HG03442 (cell line): ENCODE measurements at regions not wholly inside any gene's neighbourhood (a gene's known extent, or its start where the extent isn't known, plus 50 kb on each side); places are given as distances from the start of the nearest gene placed in this dataset.

Source experiments
- ATAC-seq: cut with Tn5 transposase; IDR thresholded peaks from one replicate; pipeline ENCODE4 v1.9.1; 2021; ENCODE audit warnings: mild to moderate bottlenecking, moderate library complexity; ENCODE audit not compliant: unreplicated experiment

DNA sequence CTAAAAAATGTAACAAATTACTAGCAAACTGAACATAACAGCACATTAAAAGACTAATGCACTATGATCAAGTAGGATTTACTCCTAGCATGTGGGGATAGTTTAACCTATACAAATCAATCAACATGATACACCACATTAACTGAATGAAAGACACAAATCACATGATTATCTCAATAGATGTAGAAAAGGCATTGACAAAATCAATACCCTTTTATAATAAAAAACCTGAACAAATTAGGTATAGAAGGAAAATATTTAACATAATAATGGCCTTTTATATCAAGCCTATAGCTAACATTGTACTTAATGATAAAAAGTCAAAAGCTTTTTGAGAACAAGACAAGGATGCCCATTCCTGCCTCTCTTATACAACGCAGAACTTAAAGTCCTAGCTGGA lies 540.0 kb downstream of the RERGL start:
- no peak for ATAC-seq

DNA sequence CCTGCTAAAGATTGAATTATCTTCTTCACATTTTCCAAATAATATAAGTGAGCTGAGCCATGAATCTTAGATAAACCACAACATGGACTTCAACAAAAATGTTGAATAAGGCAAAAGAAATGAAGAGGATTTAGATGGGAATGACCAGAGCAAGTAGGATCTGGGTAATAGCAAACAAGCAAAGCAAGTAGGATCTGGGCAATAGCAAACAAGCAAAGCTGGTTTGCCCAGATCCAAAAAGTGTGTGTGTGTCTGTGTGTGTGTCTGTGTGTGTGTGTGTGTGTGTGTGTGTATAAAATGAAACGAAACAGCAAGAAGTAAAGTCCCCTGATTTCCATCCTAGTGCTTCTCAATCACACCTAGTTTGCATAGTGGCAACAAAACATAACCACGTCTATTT lies 549.1 kb downstream of the RERGL start:
- ATAC-seq = no peak

DNA sequence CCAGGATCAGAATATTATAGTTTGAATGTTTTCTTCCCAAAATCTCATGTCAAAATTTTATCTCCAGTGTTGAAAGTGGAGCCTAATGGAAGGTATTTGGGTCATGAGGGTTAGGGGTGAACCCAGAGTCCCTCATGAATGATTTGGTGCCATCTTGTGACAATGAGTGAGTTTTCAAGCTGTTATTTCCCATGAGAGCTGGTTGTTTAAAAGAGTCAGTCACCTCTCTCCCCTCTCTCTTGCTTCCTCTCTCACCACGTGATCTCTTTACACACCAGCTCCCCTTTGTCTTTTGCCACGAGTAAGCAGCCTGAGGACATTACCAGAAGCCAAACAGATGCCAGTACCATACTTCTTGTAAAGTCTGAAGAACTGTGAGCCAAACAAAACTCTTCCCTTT lies 561.6 kb downstream of the RERGL start:
- ATAC-seq = no peak

DNA sequence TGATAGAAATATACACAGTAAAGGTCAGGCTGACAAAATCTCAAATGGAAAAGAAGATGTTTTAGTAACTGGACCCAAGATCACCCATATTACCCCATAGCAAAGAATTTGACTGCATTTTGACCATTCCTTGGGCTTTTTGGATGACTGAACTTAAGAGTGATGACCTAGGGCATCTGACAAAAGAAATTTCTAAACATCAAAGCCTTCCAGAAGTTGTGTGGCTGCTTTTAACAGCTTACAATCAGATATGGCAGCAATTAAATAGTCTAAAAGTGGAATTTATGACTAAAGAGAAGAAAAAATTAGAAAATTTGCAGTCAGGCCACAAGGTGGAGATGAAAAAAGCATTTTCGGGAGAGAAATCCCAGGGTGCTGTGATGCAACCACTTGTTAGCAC lies 563.0 kb downstream of the RERGL start:
- no peak for ATAC-seq

DNA sequence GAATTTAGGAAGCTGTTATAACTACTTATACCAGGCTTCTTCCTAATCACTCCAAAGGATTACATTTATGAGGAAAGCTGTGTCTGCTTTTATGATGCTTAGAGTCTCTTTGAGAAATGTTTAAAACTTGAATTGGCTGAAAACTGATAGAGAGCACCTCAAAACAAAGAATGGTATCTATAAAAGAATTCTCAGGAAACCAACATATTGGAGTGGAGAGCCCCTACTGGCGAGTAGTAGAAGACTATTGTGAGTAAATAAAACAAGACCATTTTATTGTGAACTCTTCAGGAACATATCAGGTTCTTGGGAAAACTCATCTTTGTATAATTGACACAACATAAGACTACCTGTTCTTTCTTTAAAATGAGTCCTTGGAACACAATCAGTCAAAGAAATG lies 578.6 kb downstream of the RERGL start:
- ATAC-seq = no peak

DNA sequence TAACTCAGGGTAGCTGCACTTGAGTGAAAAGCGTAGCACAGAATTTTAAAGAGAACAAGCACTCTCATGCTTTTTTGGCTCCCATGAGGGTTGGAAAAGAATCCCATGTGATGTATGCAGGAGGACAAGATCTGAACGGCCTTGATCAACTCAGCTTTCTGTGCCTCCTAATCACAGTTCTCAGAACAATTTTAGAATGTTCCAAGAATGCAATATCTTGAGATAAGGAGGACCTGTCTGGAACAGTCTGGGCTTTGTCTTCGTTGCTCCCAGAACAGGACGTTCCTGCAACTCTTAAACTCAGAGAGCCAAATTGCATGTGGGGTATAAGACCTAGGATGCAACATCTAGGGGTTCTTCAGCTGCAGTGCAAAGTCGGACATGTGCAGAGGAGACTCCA lies 582.7 kb downstream of the RERGL start:
- no peak for ATAC-seq

DNA sequence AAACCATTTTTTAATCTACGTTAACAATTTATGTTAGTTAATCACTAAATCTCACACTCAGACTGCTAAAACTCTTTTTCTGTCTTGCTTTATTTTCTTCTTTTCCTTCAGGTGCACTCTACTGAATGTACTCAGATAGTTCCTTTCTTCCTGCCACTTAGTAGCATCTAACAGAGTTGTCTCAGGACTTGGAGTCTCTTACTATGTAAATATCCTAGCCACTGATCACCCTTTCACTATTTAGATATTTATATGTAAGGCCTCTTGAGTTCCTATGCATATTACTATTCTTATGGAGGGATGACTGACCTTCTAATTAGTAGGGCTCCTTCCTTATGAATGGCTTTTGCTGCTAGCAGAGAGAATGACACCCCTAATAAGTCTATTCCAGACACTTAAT lies 586.3 kb downstream of the RERGL start:
- no peak for ATAC-seq

DNA sequence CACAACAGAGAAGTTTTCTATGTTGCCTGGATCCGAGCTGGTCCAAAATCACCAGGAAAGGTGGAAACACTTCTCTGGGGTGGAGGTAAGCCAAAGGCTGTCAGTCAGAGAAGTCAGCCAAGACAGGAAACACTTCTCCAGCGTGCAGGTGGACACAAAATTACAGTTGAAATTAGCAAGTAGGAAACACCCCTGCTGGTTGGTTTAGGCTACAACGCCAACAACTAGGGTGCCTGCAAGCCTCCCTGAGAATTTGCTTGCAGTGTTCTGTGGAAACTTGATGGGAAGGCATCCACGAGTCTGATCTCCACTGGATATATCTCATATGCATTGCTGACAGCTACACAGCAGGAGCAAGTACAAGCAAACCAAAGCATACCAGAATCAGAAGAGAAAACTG lies 600.5 kb downstream of the RERGL start:
- no peak for ATAC-seq

DNA sequence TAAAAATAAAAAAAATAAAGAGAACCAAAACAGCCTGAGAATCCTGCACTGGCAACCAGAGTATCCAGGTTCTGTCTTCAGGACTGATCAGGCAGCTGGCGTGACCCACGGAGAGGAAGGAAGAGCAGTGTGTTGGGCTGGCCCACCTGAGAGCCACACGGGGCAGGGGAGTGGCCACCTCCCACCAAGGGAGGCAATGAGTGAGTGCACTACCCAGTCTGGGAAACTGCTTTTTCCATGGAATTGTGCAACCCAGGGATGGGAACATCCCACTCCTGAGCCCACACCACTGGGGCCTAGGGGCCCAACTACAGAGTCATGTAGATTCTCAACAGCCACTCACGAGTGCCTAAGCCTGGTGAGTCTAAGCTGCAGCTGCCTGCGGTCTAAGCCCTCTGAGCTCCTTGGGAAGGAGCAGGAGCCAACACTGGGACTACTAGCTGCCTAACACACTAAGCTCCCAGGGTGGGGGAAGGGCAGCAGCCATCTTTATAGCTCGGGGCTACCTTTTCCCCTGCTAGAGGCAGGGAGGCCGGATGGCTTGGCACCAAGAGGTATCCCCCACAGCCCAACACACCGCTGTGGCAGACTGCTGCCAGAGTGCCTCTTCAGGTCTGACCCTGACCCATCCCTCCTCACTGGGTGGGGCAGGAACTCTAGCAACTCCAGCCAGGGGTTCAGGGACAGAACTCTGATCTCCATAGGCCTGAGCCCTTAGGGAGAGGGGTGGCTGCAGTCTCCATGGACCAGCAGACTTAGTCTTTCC lies 610.9 kb downstream of the RERGL start:
- ATAC-seq = no peak

DNA sequence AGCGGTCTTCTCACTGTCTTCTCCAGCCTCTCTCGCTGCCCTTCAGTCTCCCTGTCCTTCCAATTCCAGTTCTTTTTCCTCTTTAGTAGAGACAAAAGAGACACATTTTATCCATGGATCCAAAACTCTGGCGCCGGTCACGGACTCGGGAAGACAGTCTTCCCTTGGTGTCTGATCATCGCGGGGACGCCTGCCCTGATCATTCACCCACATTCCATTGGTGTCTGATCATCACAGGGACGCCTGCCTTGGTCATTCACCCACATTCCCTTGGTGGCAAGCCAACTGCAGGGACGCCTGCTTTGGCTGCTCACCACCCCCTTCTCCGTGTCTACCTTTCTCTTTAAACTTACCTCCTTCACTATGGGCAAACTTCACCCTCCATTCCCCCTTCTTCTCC lies 619.5 kb downstream of the RERGL start:
- ATAC-seq = no peak

DNA sequence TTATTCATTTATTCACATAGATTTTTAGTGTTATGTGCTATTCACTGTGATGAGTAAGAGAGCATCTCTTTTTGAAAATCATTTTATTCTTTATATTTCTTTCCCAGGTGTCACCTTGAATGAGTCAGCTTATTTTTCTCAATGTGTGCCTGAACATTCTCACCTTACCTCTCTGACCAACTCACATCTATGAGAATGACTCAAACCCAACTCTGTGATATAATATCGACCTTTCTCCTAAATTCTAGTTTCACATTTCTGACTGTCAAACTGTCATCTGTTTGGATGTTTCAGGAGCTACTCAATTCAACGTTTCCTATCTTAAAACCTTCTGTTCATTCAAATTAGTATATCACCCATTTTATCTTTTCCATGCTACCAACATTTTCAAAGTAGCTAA lies 630.8 kb downstream of the RERGL start:
- no peak for ATAC-seq

DNA sequence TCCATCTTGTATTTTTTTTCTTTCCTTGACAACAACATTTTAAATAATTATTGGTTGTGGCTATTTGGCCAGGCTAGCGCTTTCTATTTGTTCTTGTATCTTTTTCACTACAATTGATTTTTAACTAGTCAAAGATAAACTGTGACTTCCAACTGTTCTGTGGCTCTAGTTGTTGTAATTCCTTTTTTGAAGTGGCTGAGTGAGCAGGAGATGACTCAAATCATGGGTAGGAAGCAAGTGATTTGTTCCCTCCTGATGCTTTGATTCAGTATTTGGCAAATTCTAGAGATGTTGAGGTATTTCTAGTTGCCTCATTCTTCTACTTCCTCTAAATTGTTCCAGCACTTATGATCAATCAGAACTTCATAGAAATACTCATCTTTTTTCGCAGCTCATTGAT lies 633.5 kb downstream of the RERGL start:
- ATAC-seq = no peak

DNA sequence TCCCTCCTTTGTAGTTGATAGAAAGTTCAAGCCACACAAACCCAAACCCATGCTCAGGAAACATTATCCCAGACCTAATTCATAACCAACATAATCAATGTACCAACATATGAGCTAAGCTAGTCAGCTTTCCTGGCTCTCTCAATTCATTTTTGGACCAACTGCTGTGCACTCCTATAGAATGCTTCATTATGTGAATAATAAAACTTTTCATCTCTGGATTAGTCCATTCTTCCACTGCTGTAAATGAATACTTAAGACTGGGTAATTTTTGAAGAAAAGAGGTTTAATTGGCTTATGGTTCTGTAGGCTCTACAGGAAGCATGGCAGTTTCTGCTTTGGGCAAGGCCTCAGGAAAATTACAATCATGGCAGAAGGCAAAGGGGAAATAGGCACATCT lies 651.9 kb downstream of the RERGL start:
- no peak for ATAC-seq

DNA sequence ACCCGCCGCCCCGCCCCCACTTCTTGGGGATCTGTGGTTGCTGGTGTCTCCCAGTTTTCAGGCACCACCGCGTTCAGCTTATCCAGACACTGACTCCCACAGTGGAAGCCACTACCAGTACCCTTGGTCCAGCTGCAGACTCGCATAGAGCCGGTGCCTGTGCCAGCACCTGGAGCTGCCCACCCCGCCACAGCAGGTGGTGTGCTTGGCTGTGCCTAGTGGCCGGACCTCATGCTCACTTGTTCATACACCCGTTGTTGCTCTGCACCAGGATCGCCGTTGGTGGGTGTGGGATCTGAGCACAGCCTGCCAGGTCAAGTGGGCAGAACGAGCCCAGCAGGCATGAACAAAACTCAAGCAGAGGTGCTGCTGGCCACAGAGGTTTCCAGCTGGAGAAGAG lies 673.2 kb downstream of the RERGL start:
- no peak for ATAC-seq

DNA sequence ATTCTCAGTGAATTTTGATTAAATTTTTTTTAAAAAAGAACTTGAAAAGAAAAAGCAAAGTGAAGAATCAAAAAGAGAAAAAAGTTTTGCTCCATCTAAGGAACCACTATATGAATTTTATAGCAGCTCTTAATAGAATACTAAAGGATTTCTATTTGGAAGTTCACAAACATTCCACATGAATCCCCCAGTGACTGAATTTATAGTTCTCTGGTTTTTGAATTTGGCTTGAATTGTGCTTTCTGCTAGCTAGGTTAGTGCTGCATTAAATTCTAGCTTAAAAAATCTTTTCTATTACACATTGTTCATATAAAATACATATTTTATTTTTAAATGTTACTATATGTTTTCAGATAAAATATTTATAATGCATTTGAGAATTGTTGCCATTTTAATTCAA lies 675.4 kb downstream of the RERGL start:
- ATAC-seq = no peak

DNA sequence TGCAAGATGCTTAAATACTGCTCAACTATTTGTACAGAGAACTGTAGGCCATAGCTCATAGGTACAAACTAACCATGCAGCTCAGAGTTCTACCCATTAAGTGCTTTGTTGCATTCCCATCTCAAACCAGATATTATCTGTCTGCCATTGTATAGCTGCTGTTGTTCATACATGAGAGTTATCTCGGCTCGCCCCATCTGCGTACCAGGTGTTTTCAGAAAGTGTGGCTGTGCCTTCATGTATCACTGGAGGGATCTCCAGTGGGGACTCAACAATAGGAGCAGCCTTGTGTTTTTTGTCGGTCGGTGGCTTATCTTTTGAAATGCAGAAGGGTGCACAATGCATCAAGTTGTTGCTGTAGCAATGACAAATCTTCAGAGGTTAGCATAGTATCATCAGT lies 678.3 kb downstream of the RERGL start:
- no peak for ATAC-seq

DNA sequence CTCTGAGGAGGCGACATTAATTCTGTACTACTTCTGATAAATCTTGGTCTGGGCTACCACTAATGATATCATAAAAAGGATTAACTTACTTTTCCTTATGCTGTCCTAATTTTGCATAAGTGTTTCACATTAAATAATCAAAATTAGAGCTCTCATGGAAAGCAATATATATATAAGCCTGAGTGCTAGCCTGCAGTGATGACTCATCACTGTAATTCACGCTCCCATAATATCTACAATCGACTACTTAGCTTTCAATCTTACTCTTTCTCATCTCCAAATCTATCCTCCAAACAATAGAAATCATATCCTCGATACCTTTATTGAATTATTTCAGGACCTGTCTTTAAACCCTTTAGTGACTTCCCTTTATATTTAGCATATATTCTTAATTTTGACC lies 701.3 kb downstream of the RERGL start:
- ATAC-seq = no peak

DNA sequence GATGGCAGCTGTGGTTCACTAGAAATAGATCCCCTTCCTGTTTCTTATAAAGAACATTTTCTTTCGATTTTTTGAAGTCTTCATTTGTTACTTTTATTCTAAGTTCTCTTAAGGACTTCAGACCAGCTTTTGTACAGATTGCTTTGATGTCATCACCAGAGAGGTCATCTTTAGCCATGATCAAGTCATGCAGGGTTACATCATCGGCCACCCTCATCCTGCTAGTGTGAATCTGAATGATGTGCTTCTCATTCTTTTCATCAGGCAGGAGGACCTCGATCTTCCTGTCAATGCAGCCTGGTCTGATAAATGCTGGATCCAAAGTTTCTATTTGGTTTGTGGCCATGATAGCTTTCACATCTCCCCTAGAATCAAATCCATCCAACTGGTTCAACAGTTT lies 706.7 kb downstream of the RERGL start:
- ATAC-seq = no peak

DNA sequence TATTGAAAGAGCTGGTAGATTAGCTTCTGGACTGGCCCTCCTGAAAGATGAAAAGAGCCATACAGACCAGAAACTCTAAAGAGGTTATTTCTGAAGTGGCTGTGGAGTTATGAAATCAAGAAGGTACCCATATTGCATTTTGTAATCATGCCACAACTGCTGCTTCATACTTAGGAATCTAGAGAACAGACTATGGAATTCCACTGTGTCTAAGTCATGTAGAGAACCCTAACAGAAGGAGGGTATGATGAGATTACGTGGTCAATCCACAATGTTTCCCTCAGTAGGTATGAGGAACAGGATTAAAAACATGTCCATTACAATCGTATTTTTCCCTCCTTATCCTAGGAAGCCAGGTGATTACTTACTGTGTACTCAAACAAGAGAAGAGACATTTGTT lies 708.8 kb downstream of the RERGL start:
- no peak for ATAC-seq

DNA sequence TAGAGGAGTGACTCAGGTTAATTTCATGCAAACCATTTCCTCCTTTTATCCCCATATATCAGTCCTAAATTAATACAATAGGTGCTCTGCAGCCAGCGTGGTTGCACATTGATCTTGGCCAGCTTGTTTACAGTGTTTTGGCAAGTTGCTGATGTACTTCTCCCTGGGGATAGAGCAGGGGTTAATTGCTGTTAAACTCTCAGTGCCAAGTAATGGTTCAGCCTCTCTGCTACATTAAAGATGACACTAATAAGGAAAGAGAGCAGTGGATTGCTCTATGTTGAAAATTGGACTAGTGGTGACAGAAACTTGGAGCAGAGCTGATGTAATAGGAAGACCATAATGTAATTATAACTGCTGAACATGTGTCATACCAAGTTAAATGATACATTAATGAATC lies 717.5 kb downstream of the RERGL start:
- no peak for ATAC-seq

DNA sequence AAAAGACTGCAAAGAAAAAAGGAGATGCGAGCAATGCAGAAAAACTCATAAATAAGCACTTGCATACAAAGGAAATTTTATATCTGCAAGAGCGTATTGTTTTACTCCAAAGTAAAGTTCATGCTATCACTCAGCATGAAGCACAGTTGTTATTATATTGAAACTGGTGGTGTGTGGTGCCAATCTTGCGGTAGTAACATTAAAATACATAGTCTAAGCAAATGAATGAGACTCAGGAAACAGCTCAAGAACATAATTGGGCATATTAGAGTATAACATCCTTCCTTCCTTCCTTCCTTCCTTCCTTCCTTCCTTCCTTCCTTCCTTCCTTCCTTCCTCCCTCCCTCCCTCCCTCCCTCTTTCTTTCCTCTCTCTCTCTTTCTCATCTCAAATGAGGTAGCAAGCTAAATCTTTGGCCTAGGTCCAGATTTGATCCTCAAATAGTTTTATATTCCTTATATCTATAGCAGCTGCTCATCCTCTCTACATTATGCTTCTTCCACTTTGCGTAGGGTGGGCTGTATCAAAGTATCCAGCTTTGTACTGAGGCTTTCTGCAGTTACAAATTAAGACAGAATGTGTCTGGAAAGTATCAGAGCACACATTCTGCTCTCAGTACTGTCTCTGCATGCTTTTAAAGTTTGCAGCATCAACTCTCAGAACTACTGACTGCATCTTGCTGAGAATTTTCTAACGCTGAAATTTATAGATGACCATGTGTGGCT lies 718.3 kb downstream of the RERGL start:
- no peak for ATAC-seq

DNA sequence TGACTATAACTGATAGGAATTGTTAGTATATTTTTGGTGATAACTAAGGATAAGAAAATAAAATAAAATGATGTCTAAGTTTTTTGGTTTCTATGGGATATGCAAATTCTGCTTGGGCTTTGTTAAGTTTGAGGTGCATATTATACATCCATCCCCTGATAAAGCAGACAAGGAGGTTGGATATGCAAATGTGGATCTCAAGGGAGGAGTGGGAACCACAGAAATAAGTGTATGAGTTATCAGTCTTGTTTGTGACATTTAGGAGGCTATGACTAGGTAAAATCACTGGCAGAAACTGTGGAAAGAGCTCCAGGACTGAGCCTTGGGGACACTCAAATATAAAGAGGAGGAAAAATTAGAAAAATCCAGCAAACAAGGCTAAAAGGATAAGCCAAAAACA lies 719.4 kb downstream of the RERGL start:
- no peak for ATAC-seq

DNA sequence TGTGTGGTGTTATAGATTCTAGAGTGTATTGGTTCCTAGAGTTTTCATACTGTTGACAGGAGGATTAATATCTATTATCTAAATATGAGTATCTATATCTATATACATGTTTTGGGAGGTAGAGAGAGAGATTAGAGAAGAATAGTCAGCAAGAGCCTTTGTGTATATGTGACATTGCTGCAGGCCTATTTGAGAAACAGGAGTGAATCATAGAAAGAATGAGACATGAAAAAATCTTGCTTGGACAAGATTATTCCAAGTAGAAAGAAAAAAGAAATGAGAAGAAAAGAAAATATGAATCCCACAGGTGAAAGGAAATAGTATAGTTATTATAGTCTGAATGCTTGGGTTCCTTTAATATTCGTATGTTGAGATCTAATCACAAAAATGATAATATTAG lies 720.4 kb downstream of the RERGL start:
- ATAC-seq = no peak
